ENCODE measurements at regions not wholly inside any gene's neighbourhood (a gene's known extent, or its start where the extent isn't known, plus 50 kb on each side); places are given as distances from the start of the nearest gene placed in this dataset.
"Not testable (repeated sequence)": the region's sequence is repeated elsewhere in the genome, so short reads cannot be mapped to it uniquely, and the experiment has no call there.

- no peak overlapping the region for H3K4me3 ChIP-seq (ENCODE audit: low read length)
- TF ChIP-seq CTCF (conservative IDR thresholded peaks at IDR 0.05; ENCODE audit: low read depth, low read length) = no peak
- no peak for DNase-seq (ENCODE audit: low read depth)
Observed at GRCh38 chr2:21837168-21837960, 713.6 kb downstream of the TDRD15 start.

GRCh38 chr2:21841341-21841740 is 717.6 kb downstream of the TDRD15 start:
- no peak for TF ChIP-seq CTCF (conservative IDR thresholded peaks at IDR 0.05; ENCODE audit: low read depth, low read length)
- no peak for DNase-seq (ENCODE audit: low read depth)

DNA sequence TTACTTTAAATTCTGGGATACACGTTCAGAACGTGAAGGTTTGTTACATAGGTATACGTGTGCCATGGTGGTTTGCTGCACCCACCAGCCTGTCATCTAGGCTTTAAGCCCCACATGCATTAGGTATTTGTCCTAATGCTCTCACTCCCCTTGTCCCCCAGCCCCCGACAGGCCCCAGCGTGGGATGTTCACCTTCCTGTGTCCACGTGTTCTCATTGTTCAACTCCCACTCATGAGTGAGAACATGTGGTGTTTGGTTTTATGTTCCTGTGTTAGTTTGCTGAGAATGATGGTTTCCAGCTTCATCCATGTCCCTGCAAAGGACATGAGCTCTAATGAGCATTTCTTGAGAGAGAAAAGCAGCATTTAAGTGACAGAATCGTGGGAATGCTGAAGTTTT is 726.6 kb downstream of the TDRD15 start:
- not testable (repeated sequence) for DNase-seq (ENCODE audit: low read depth); H3K4me3 ChIP-seq (ENCODE audit: low read length)

More at GRCh38 chr2:21841341-21841740, 717.6 kb downstream of the TDRD15 start:
- no peak overlapping the region for H3K4me3 ChIP-seq (ENCODE audit: low read length)

GRCh38 chr2:21854938-21855337 is 731.2 kb downstream of the TDRD15 start:
- DNase-seq (ENCODE audit: low read depth) = no peak
- no peak for TF ChIP-seq CTCF (conservative IDR thresholded peaks at IDR 0.05; ENCODE audit: low read depth, low read length)
- no peak overlapping the region for H3K4me3 ChIP-seq (ENCODE audit: low read length)

DNA sequence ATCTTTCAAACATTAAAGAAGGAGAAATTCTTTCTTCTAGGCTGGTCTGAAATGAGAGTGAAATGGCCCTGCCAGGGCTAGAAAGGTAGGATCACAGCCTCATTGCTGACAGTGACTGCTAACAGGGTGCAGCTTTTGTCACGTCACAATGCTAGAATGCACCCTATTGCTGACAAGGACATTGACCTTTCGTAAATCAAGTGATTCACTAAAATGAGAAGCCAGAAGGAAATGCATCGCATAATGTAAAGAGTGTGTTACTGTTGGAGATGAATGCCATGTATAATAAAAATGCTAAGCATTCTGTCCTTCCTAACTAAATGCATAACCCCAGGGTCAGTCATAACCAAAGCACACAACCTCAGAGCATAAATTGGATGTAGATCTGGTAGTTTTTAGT is 732.9 kb downstream of the TDRD15 start:
- TF ChIP-seq CTCF (conservative IDR thresholded peaks at IDR 0.05; ENCODE audit: low read depth, low read length) = no peak
- DNase-seq (ENCODE audit: low read depth) = no peak
- no peak overlapping the region for H3K4me3 ChIP-seq (ENCODE audit: low read length)

GRCh38 chr2:21860907-21861306 is 737.1 kb downstream of the TDRD15 start:
- no peak for DNase-seq (ENCODE audit: low read depth)
- H3K4me3 ChIP-seq (ENCODE audit: low read length) = no peak overlapping the region
- no peak for TF ChIP-seq CTCF (conservative IDR thresholded peaks at IDR 0.05; ENCODE audit: low read depth, low read length)

DNA sequence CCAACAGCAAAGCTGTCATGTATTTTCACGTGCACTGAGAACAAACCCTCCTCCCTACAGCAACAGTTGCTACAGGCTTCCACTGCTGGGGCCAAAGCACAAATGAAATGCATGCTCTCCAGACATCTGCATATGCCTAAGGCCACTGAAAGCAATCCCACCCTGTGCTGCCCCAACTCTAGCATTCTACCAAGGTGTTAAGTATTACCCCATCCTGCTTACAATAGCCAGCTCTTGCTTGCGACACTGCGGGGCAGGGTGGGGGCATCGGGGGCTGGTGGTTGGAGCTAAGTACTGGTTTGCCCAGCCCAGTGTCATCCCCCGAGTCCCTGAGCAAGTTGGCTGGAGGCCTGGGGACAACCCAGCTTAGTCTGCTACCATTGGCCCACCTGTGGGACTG is 742.5 kb downstream of the TDRD15 start:
- DNase-seq (ENCODE audit: low read depth) = no peak
- no peak overlapping the region for H3K4me3 ChIP-seq (ENCODE audit: low read length)
- no peak for TF ChIP-seq CTCF (conservative IDR thresholded peaks at IDR 0.05; ENCODE audit: low read depth, low read length)

Data from retinal pigment epithelial cell (primary cell).